Daoy (cell line): ENCODE measurements at regions not wholly inside any gene's neighbourhood (a gene's known extent, or its start where the extent isn't known, plus 50 kb on each side); places are given as distances from the start of the nearest gene placed in this dataset.
"Not testable (repeated sequence)": the region's sequence is repeated elsewhere in the genome, so short reads cannot be mapped to it uniquely, and the experiment has no call there.

Experiments
- DNase-seq: peaks from one replicate; pipeline ENCODE4 v3.0.0-alpha.2; 2015; ENCODE audit warnings: low read depth

- no peak for DNase-seq
These were observed 296.8 kb downstream of the RAB38 start for GRCh38 chr11:87878373-87878825.

DNA sequence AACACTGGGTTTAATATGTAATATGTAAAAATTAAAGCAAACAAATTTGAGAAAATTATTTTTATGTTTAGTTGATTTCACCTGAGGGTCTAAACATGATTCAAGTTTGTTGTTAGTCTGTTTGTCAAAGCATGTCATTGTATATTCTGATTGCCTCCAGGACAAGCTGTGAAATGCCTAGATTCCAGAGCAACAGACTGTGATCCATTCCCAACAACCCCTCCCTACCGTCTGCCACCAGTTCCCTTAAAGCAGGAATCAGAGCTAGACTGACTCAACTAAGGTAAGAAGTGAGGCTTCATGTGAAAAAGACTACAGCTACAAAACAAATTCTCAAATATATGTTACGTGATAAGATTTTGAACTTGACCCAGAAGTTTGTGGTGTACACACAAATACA, 304.2 kb downstream of the RAB38 start:
- DNase-seq = no peak

GRCh38 chr11:87870086-87870485, 305.2 kb downstream of the RAB38 start:
- no peak for DNase-seq

DNA sequence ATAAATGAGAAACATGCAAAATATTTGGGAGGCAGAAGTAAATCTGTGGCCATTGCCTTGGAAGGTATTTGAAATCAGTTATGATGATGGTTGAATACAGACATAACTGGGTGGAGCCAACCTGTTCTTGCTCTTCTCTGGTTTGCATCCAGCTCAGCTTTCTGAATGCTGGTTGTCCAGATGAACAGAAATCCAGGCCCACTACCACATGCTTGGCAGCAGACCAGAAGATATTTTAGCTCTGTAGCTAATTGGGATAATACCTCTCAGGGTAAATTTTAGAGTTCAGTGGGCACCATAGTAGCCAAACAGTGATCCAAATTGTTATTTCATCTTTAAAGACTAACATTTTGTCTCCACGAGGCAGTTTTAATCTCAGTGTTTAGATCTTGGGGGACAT, 308.3 kb downstream of the RAB38 start:
- DNase-seq = no peak

GRCh38 chr11:87861030-87861429, 314.2 kb downstream of the RAB38 start:
- DNase-seq = no peak

GRCh38 chr11:87859636-87860035, 315.6 kb downstream of the RAB38 start:
- no peak for DNase-seq

GRCh38 chr11:87851827-87852226, 323.4 kb downstream of the RAB38 start:
- DNase-seq = no peak

- DNase-seq = no peak
These were observed 324.0 kb downstream of the RAB38 start for GRCh38 chr11:87851234-87851633.

DNA sequence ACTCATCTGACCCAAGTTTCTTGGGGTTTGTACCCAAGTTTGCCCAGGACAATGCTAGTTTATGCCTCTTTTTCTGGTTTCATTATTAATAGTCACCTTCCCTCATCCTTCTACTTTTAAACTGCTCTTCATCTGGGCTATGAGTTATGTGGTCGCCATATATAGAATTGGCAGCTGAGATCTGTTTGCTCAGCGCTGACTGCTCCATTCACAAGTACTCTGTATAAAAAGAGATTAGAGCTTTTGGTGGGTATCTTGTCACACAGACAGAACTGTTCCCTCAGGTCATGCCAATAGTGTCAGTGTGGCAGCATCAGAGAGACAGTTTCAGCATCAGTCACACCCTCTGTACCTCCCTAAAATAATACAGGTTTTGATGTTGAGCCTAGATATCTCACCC, 326.0 kb downstream of the RAB38 start:
- DNase-seq = no peak

DNA sequence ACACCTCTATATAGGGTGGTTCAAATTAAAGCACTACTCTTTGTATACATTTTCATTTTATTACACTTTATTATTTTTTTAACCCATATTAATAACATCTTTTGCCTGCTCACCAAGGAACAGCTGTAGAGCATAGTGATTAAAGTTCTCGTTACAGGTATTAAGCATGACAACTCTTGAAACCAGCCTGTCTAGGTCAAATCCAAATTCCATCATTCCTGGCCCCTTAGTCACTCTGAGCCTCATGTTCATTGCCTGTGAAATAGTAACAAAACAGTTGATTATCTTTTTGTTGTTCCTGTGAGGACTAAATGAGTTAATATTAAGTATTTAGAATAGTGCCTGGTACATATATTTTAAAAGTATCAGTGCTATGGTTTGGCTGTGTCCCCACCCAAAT, 334.5 kb downstream of the RAB38 start:
- DNase-seq = no peak

GRCh38 chr11:87832211-87832610, 343.0 kb downstream of the RAB38 start:
- DNase-seq = no peak

- no peak for DNase-seq
These were observed 355.2 kb downstream of the RAB38 start for GRCh38 chr11:87820011-87820410.

- DNase-seq = no peak
These were observed 356.1 kb downstream of the RAB38 start for GRCh38 chr11:87819151-87819550.

DNA sequence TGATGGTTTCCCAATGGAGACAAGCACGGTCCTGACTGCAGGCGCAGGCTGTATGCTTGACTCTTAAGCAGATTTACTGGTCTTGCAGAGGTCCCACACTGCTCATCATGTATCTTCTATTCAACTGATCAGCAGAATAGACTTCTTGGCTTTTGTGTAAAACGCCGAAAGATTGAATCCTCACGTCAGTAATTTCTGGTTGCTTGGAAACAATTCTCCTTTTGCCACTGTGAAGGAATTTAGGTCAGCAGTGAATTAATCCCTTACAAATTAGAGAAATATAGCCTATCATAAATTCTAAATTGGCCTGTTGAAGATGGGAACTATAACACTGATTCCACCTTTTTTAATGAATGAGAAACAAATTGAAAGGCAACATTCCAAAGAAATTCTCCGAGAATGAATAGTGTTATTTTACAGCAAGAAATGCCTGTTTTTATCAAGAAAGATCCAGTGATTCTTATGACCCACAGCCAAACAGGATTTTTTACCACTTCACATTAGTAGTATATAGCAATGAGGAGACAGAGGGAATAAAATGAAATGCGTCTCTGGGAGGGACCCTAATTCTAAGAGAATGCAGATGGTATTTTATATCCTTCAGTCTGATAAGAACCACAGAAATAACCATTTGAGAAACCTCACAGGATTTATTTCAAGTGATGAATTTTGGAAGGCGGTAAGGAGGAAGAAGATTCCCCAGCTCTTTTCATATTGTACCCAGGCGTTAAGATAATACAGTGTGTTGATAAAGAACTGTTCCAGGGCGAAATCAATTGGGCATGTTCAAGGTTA, 362.5 kb downstream of the RAB38 start:
- DNase-seq = no peak

DNA sequence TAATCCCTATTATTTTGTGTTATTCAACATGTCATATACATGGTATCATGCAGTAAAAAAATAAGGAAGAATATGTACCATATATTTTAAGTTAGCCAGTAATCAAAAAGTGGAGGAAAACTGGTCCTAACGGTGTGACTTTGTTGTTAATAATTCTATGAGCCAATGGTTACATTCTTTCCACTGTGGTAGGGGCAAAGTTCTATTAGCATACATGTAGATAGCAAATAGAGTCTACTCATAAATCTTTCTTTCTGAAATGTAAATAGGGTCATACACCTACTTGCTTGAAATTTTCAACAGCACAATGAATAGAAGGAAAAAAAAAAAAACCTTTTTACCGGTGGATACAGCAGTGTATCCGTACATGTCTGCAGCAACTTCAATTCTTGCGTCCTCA, 364.8 kb downstream of the RAB38 start:
- DNase-seq = no peak

- DNase-seq = no peak
These were observed 366.0 kb downstream of the RAB38 start for GRCh38 chr11:87809256-87809655.

- DNase-seq = no peak
These were observed 371.1 kb downstream of the RAB38 start for GRCh38 chr11:87804176-87804575.

DNA sequence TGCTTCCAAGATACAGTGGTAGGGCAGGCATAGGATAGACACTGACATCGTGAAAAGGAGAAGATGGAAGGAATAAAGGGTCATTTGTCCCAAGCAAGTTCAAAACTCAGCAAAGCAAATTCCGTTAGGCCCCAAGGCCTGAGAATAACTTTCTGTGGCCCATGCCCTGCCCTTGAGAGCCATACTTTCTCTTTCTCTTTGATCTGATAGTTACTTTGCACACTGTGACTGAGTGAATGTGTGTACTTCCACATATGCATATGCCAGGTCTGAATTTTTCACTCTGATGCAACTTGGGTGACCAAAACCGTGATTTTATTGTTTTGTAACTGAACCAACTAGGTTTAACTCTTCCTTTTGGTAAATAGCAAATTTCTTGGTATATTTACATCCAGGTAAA, 371.5 kb downstream of the RAB38 start:
- no peak for DNase-seq

GRCh38 chr11:87784862-87785261, 390.4 kb downstream of the RAB38 start:
- not testable (repeated sequence) for DNase-seq

GRCh38 chr11:87780068-87780413, 395.2 kb downstream of the RAB38 start:
- DNase-seq = no peak

- DNase-seq = no peak
These were observed 395.8 kb downstream of the RAB38 start for GRCh38 chr11:87779276-87780067.

- no peak for DNase-seq
These were observed 396.9 kb downstream of the RAB38 start for GRCh38 chr11:87778357-87778756.

DNA sequence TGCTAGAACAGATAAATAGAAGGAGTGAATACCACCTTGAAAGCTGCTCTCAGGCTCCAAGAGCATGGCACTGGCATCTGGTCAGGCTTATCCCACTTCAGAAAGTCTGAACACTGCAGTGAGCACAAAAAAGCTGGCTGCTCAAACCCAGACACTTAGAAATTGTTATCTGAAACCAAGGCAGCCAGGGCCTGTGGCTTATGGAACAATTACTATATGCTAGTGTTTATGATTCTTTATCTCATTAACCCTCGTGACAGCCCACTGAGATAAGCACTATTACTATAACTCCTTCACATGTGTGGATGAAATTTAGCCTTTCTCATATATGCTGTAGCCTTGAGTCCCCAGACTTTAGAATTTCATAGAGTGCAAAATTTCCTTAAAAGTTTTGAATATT, 400.2 kb downstream of the RAB38 start:
- no peak for DNase-seq
